Esophagus (tissue), 2 donors: ENCODE measurements at regions not wholly inside any gene's neighbourhood (a gene's known extent, or its start where the extent isn't known, plus 50 kb on each side); places are given as distances from the start of the nearest gene placed in this dataset.
"Not testable (repeated sequence)": the region's sequence is repeated elsewhere in the genome, so short reads cannot be mapped to it uniquely, and the experiment has no call there.

Source experiments
- H3K27ac ChIP-seq, 2 donors: one replicate each; pipeline ENCODE4 v1.5.1; 2013; ENCODE audit warnings: low read depth in 2 of 2, mild to moderate bottlenecking in 2 of 2, inconsistent platforms in 1 of 2, low read length in 1 of 2, moderate library complexity in 1 of 2
- H3K27me3 ChIP-seq, 2 donors: one replicate each; pipeline ENCODE4 v1.6.1; 2013; ENCODE audit warnings: low read length in 2 of 2, control low read depth in 1 of 2, mild to moderate bottlenecking in 1 of 2; ENCODE audit not compliant: insufficient read depth in 2 of 2, control insufficient read depth in 1 of 2
- H3K36me3 ChIP-seq, 2 donors: one replicate each; pipeline ENCODE4 v1.6.1; 2013; ENCODE audit warnings: low read length in 1 of 2; ENCODE audit not compliant: control insufficient read depth in 2 of 2, insufficient read depth in 2 of 2
- H3K4me1 ChIP-seq, 2 donors: one replicate each; pipeline ENCODE4 v1.6.1; 2013; ENCODE audit warnings: low read length in 1 of 2; ENCODE audit not compliant: control insufficient read depth in 2 of 2, insufficient read depth in 2 of 2
- H3K4me3 ChIP-seq, 2 donors: one replicate each; pipeline ENCODE4 v1.5.1; 2013; ENCODE audit warnings: low read length in 2 of 2, mild to moderate bottlenecking in 2 of 2, low read depth in 1 of 2, moderate library complexity in 1 of 2
- H3K9me3 ChIP-seq, 2 donors: one replicate each; pipeline ENCODE4 v1.6.1; 2013; ENCODE audit warnings: mild to moderate bottlenecking in 2 of 2, low read depth in 1 of 2, low read length in 1 of 2, moderate library complexity in 1 of 2; ENCODE audit not compliant: control insufficient read depth in 2 of 2, insufficient read depth in 1 of 2
- WGBS, 2 donors: extraction: QIAGEN DNeasy Blood & Tissue Kit; methylation state at CpG; one replicate each; pipeline ENCODE4 v1.1.7; 2013; 5-methylcytosine and 5-hydroxymethylcytosine counted together
- donor health status: healthy with polysubstance abuse.
- donor health status: Bipolar disorder and iron deficiency.

DNA sequence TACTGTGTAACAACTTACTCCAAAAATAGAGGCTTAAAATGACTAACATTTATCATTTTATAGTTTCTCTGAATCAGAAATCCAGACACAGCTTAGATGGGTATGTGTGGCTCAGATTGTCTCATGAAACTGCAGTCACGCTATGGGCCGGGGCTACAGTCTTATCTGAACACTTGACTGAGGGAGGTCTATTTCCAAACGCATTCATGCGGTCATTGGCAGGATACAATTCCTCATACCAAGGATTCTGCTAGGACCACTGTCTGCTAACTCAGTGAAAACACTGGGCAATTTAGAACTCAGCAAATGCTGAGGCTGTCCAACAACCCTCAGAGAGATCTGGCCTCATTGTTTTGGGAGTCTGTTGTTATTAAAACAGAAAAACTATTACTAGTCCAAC lies 178.6 kb downstream of the TBX15 start:
- H3K27ac ChIP-seq: no peak overlapping the region
- H3K4me1 ChIP-seq: no peaks in the 10 kb centered on the region
- 85 to 86% methylated on average over 4 of the region's 4 CpGs for WGBS, 2 donors
- H3K4me3 ChIP-seq: no peak overlapping the region
- H3K36me3 ChIP-seq: no peaks in the 10 kb centered on the region
- H3K9me3 ChIP-seq: no peaks in the 10 kb centered on the region
- peaks cover 0 to 2% of the 10 kb centered on the region in 2 donors for H3K27me3 ChIP-seq

DNA sequence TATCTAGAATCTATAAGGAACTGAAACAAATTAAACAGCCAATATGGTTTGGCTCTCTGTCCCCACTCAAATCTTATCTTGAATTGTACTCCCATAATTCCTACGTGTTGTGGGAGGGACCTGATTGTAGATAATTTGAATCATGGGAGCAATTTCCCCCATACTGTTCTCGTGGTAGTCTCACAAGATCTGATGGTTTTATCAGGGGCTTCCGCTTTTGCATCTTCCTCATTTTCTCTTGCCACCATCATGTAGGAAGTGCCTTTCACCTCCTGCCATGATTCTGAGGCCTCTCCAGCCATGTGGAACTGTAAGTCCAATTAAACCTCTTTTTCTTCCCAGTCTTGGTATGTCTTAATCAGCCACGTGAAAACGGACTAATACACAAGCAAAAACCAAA lies 185.0 kb downstream of the TBX15 start:
- not testable (repeated sequence) for H3K27ac ChIP-seq, H3K4me3 ChIP-seq, H3K27me3 ChIP-seq, H3K4me1 ChIP-seq, H3K36me3 ChIP-seq, H3K9me3 ChIP-seq
- 67 to 77% methylated on average over 5 of the region's 5 CpGs for WGBS, 2 donors

- Histone ChIP-seq H3K4me3 (no peak overlapping the region), H3K36me3 (no peaks in the 10 kb centered on the region), H3K27me3 (no peaks in the 10 kb centered on the region), H3K4me1 (no peaks in the 10 kb centered on the region), H3K27ac (no peak overlapping the region), H3K9me3 (peaks cover 0 to 8% of the 10 kb centered on the region in 2 donors)
- 41 to 44% methylated on average over 2 of the region's 2 CpGs for WGBS, 2 donors
Observed at GRCh38 chr1:118791094-118791691, 196.9 kb downstream of the TBX15 start.

GRCh38 chr1:118788463-118788862 lies 199.7 kb downstream of the TBX15 start:
- H3K4me3 ChIP-seq: no peak overlapping the region
- no peaks in the 10 kb centered on the region for H3K36me3 ChIP-seq
- H3K4me1 ChIP-seq: no peaks in the 10 kb centered on the region
- H3K27ac ChIP-seq: no peak overlapping the region
- no peaks in the 10 kb centered on the region for H3K27me3 ChIP-seq
- 79 to 87% methylated on average over 1 of the region's 1 CpG for WGBS, 2 donors
- H3K9me3 ChIP-seq: peaks cover 0 to 8% of the 10 kb centered on the region in 2 donors

DNA sequence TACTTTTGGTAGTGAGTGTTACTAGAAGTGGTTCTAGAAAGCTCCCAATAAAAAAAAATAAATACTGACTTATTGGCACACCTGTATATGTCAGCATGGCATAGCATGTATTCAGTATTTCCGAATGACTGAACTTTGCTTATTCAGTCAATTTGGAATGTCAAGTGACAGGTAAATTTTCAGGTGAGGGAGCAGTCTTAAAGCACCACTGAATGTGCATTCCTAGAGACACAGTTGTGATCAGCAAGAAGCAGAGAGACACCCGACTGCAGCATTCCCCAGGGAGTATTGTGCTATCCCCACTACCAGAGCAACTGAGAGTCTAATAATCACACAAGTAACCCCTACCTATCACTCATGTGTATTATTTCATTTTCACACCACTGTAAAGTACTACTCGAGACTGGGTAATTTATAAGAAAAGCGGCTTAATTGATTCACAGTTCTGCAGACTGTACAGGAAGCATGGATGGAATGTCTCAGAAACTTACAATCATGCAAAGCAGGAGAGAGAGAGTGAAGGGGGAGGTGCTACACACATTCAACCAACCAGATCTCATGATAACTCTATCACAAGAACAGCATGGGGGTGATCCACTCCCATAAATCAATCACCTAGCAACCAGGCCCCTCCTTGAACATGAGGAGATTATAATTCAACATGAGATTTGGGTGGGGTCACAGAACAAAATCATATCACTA lies 201.5 kb downstream of the TBX15 start:
- no peaks in the 10 kb centered on the region for H3K4me1 ChIP-seq
- H3K4me3 ChIP-seq: no peak overlapping the region
- 77 to 78% methylated on average over 4 of the region's 4 CpGs for WGBS, 2 donors
- no peaks in the 10 kb centered on the region for H3K27me3 ChIP-seq
- peaks cover 0 to 8% of the 10 kb centered on the region in 2 donors for H3K9me3 ChIP-seq
- H3K36me3 ChIP-seq: no peaks in the 10 kb centered on the region
- H3K27ac ChIP-seq: no peak overlapping the region

DNA sequence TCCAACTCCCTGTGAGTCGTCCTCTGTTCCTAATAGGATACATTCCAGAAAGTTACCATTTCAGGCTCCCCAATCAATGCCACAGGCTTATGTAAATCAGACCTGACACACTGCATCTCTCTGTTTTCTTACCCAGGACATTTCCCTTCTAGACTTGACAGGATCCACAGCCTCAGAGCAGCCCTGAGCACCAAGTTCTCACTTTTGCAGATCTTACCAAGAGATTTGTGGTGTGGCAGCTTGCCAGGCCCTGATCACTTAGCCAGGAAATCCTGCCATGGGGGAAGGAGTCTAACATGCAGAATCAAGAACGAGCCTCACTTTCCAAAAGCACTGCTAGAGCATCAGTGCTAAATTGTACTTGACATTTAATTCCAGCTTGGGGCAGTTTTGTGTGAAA lies 202.9 kb downstream of the TBX15 start:
- no peaks in the 10 kb centered on the region for H3K27me3 ChIP-seq
- H3K27ac ChIP-seq: no peak overlapping the region
- 18 to 41% methylated on average over 2 of the region's 2 CpGs for WGBS, 2 donors
- H3K36me3 ChIP-seq: no peaks in the 10 kb centered on the region
- no peak overlapping the region for H3K4me3 ChIP-seq
- H3K4me1 ChIP-seq: no peaks in the 10 kb centered on the region
- peaks cover 0 to 11% of the 10 kb centered on the region in 2 donors for H3K9me3 ChIP-seq

DNA sequence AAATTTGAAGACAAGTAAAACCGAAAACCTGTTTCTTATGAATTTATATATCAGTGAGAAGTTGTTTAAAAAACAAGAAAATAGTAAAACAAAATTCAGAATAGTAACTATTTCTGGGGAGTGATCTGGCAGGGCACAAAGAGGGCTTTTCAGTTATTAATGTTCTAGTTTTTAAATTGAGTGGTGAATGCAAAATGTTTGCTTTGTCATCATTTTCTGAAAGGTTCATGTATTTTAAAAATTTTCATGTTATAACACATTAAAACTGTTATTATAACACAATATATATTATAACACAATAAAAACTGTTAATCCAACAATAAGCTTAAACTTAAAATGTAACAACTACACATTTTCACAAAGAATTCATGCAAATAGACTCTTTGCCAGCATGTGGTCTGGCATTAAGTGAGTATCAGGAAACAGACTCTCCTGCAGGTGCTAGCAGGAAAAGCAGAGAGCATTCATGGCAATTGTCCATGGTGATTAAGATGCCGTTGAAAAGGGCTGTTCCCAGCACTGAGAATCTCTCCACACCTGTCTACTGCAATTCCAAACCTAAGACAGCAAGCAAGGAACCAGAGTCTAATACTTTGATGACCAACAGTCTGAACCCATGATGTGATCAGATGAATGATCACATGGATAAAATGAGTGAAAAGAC lies 204.9 kb downstream of the TBX15 start:
- peaks cover 0 to 6% of the 10 kb centered on the region in 2 donors for H3K9me3 ChIP-seq

GRCh38 chr1:118773656-118774055 lies 214.5 kb downstream of the TBX15 start:
- H3K4me3 ChIP-seq: no peak overlapping the region
- no peak overlapping the region for H3K27ac ChIP-seq
- H3K27me3 ChIP-seq: no peaks in the 10 kb centered on the region
- no peaks in the 10 kb centered on the region for H3K4me1 ChIP-seq
- no peaks in the 10 kb centered on the region for H3K9me3 ChIP-seq
- no peaks in the 10 kb centered on the region for H3K36me3 ChIP-seq
- WGBS, 2 donors: 50 to 72% methylated on average over 1 of the region's 1 CpG

More for the DNA sequence above, 204.9 kb downstream of the TBX15 start:
- no peaks in the 10 kb centered on the region for H3K27me3 ChIP-seq
- no peaks in the 10 kb centered on the region for H3K36me3 ChIP-seq
- H3K27ac ChIP-seq: no peak overlapping the region
- WGBS, 2 donors: 46 to 47% methylated on average over 2 of the region's 2 CpGs
- no peaks in the 10 kb centered on the region for H3K4me1 ChIP-seq
- no peak overlapping the region for H3K4me3 ChIP-seq

- Histone ChIP-seq H3K4me3 (no peak overlapping the region), H3K36me3 (no peaks in the 10 kb centered on the region), H3K27ac (no peak overlapping the region), H3K9me3 (no peaks in the 10 kb centered on the region), H3K27me3 (no peaks in the 10 kb centered on the region), H3K4me1 (no peaks in the 10 kb centered on the region)
- 40 to 44% methylated on average over 2 of the region's 2 CpGs for WGBS, 2 donors
Observed at GRCh38 chr1:118767971-118768370, 220.2 kb downstream of the TBX15 start.
